ENCODE measurements at regions not wholly inside any gene's neighbourhood (a gene's known extent, or its start where the extent isn't known, plus 50 kb on each side); places are given as distances from the start of the nearest gene placed in this dataset.

- DNase-seq (ENCODE audit: low spot score) = no peak
- Histone ChIP-seq H3K9me3 (peaks cover 0 to 9% of the 10 kb centered on the region in 2 donors), H3K4me1 (no peaks in the 10 kb centered on the region), H3K27me3 (no peaks in the 10 kb centered on the region), H3K36me3 (no peaks in the 10 kb centered on the region), H3K4me3 (no peak overlapping the region), H3K27ac (no peak overlapping the region)
- TF ChIP-seq CTCF (IDR thresholded peaks at IDR 0.05) = no peak
Measured at GRCh38 chr11:44381261-44381660, 71.3 kb upstream of the ALX4 start.

- H3K4me1 ChIP-seq = no peaks in the 10 kb centered on the region
- H3K27me3 ChIP-seq = no peaks in the 10 kb centered on the region
- no peak for TF ChIP-seq CTCF (IDR thresholded peaks at IDR 0.05)
- H3K27ac ChIP-seq = no peak overlapping the region
- peaks cover 0 to 9% of the 10 kb centered on the region in 2 donors for H3K9me3 ChIP-seq
- H3K4me3 ChIP-seq = no peak overlapping the region
- H3K36me3 ChIP-seq = no peaks in the 10 kb centered on the region
- DNase-seq (ENCODE audit: low spot score) = no peak
Measured at GRCh38 chr11:44382118-44382517, 72.2 kb upstream of the ALX4 start.

GRCh38 chr11:44382656-44383240, 72.8 kb upstream of the ALX4 start:
- H3K4me1 ChIP-seq = no peaks in the 10 kb centered on the region
- no peak overlapping the region for H3K27ac ChIP-seq
- peaks cover 0 to 3% of the 10 kb centered on the region in 2 donors for H3K9me3 ChIP-seq
- H3K4me3 ChIP-seq = no peak overlapping the region
- TF ChIP-seq CTCF (IDR thresholded peaks at IDR 0.05) = no peak
- H3K36me3 ChIP-seq = no peaks in the 10 kb centered on the region
- H3K27me3 ChIP-seq = no peaks in the 10 kb centered on the region
- no peak for DNase-seq (ENCODE audit: low spot score)

- Histone ChIP-seq H3K9me3 (no peaks in the 10 kb centered on the region), H3K27ac (no peak overlapping the region)
- no peak for DNase-seq (ENCODE audit: low spot score)
Measured at GRCh38 chr11:44383246-44383645, 73.3 kb upstream of the ALX4 start.

GRCh38 chr11:44387415-44387814, 77.5 kb upstream of the ALX4 start:
- H3K27me3 ChIP-seq = no peaks in the 10 kb centered on the region
- H3K4me1 ChIP-seq = no peaks in the 10 kb centered on the region
- H3K4me3 ChIP-seq = no peak overlapping the region
- no peak overlapping the region for H3K27ac ChIP-seq
- H3K9me3 ChIP-seq = peaks cover 0 to 10% of the 10 kb centered on the region in 2 donors
- H3K36me3 ChIP-seq = no peaks in the 10 kb centered on the region
- DNase-seq (ENCODE audit: low spot score) = no peak
- TF ChIP-seq CTCF (IDR thresholded peaks at IDR 0.05) = no peak

More at GRCh38 chr11:44383246-44383645, 73.3 kb upstream of the ALX4 start:
- H3K36me3 ChIP-seq = no peaks in the 10 kb centered on the region
- no peaks in the 10 kb centered on the region for H3K4me1 ChIP-seq
- no peaks in the 10 kb centered on the region for H3K27me3 ChIP-seq
- H3K4me3 ChIP-seq = no peak overlapping the region
- no peak for TF ChIP-seq CTCF (IDR thresholded peaks at IDR 0.05)

GRCh38 chr11:44387825-44388224, 77.9 kb upstream of the ALX4 start:
- no peak for TF ChIP-seq CTCF (IDR thresholded peaks at IDR 0.05)
- no peak overlapping the region for H3K4me3 ChIP-seq

More at GRCh38 chr11:44387825-44388224, 77.9 kb upstream of the ALX4 start:
- Histone ChIP-seq H3K4me1 (no peaks in the 10 kb centered on the region), H3K27me3 (no peaks in the 10 kb centered on the region), H3K36me3 (no peaks in the 10 kb centered on the region), H3K9me3 (peaks cover 0 to 10% of the 10 kb centered on the region in 2 donors), H3K27ac (no peak overlapping the region)
- DNase-seq (ENCODE audit: low spot score) = no peak
